ENCODE measurements at regions not wholly inside any gene's neighbourhood (a gene's known extent, or its start where the extent isn't known, plus 50 kb on each side); places are given as distances from the start of the nearest gene placed in this dataset.
A peak's percentile ranks its signal among the peaks of the same experiment; 100 is the strongest.

- no peak for DNase-seq
Observed at GRCh38 chrX:42616981-42617380, 161.0 kb downstream of the PPP1R2C start.

- DNase-seq, result peak; percentile 10
Observed at GRCh38 chrX:42615161-42615563, 162.8 kb downstream of the PPP1R2C start.

GRCh38 chrX:42606591-42606990, 171.4 kb downstream of the PPP1R2C start:
- DNase-seq, result no peak

GRCh38 chrX:42604302-42604701, 173.7 kb downstream of the PPP1R2C start:
- DNase-seq, result no peak

- DNase-seq, result no peak
Observed at GRCh38 chrX:42603016-42603415, 174.9 kb downstream of the PPP1R2C start.

- no peak for DNase-seq
Observed at GRCh38 chrX:42602566-42602965, 175.4 kb downstream of the PPP1R2C start.

- DNase-seq, result no peak
Observed at GRCh38 chrX:42602136-42602535, 175.8 kb downstream of the PPP1R2C start.

GRCh38 chrX:42597481-42597880, 180.5 kb downstream of the PPP1R2C start:
- no peak for DNase-seq

GRCh38 chrX:42585842-42586621, 191.9 kb downstream of the PPP1R2C start:
- no peak for DNase-seq

- DNase-seq, result no peak
Observed at GRCh38 chrX:42577936-42578470, 200.0 kb downstream of the PPP1R2C start.

- no peak for DNase-seq
Observed at GRCh38 chrX:42567268-42567667, 210.7 kb downstream of the PPP1R2C start.

GRCh38 chrX:42565739-42566138, 212.2 kb downstream of the PPP1R2C start:
- peak; percentile 0 for DNase-seq

GRCh38 chrX:42546800-42547199, 231.2 kb downstream of the PPP1R2C start:
- no peak for DNase-seq

GRCh38 chrX:42544883-42545282, 233.1 kb downstream of the PPP1R2C start:
- no peak for DNase-seq

GRCh38 chrX:42541554-42541953, 236.4 kb downstream of the PPP1R2C start:
- DNase-seq, result no peak

- DNase-seq, result no peak
Observed at GRCh38 chrX:42540146-42540545, 237.8 kb downstream of the PPP1R2C start.

- DNase-seq, result peak; percentile 1
Observed at GRCh38 chrX:42538405-42538804, 239.6 kb downstream of the PPP1R2C start.

GRCh38 chrX:42536286-42536685, 241.7 kb downstream of the PPP1R2C start:
- DNase-seq, result no peak

- no peak for DNase-seq
Observed at GRCh38 chrX:42535233-42535632, 242.7 kb downstream of the PPP1R2C start.

- DNase-seq, result no peak
Observed at GRCh38 chrX:42533761-42534160, 244.2 kb downstream of the PPP1R2C start.

- DNase-seq, result peak; percentile 5
Observed at GRCh38 chrX:42531441-42531840, 246.5 kb downstream of the PPP1R2C start.

- DNase-seq, result no peak
Observed at GRCh38 chrX:42530027-42530426, 247.9 kb downstream of the PPP1R2C start.

GRCh38 chrX:42524379-42524778, 253.6 kb downstream of the PPP1R2C start:
- DNase-seq, result no peak

- peak; percentile 1 for DNase-seq
Observed at GRCh38 chrX:42519666-42520231, 258.2 kb downstream of the PPP1R2C start.

Data from OCI-M1 (cell line).